Natural killer cell (primary cell): ENCODE measurements at regions not wholly inside any gene's neighbourhood (a gene's known extent, or its start where the extent isn't known, plus 50 kb on each side); places are given as distances from the start of the nearest gene placed in this dataset.

Experiments
- ATAC-seq, 3 donors: fragments of 150-1000 bp in 2 of 3; fragments of 200-7000 bp in 1 of 3; cut with Tn5 transposase; 1 replicate in 1 of 3; 2 replicates in 2 of 3; pipeline ENCODE4 v1.10.0; 2021; ENCODE audit warnings: mild to moderate bottlenecking in 2 of 3, moderate library complexity in 2 of 3
- DNase-seq, 2 donors: peaks; one replicate each; pipeline versions ENCODE4 v3.0.0 to v3.0.0-alpha.2; 2013 to 2021; ENCODE audit warnings: mixed read lengths in 1 of 2
- H3K27ac ChIP-seq: one replicate; pipeline ENCODE4 v1.5.1; 2013; ENCODE audit warnings: mild to moderate bottlenecking, low read length
- H3K27me3 ChIP-seq: one replicate; pipeline ENCODE4 v1.6.1; 2013; ENCODE audit warnings: low read length; ENCODE audit not compliant: control insufficient read depth, insufficient read depth
- H3K36me3 ChIP-seq: one replicate; pipeline ENCODE4 v1.6.1; 2013; ENCODE audit warnings: low read length; ENCODE audit not compliant: control insufficient read depth, insufficient read depth
- H3K4me1 ChIP-seq: one replicate; pipeline ENCODE4 v1.6.1; 2013; ENCODE audit warnings: low read length; ENCODE audit not compliant: control insufficient read depth, insufficient read depth
- H3K4me3 ChIP-seq: one replicate; pipeline ENCODE4 v1.5.1; 2013; ENCODE audit warnings: low read length
- H3K9me3 ChIP-seq: one replicate; pipeline ENCODE4 v1.6.1; 2013; ENCODE audit warnings: low read length; ENCODE audit not compliant: control insufficient read depth, insufficient read depth
- H3K27ac Mint-ChIP-seq, 2 donors: one replicate each; pipeline ENCODE4 v1.8.0; 2022; ENCODE audit warnings: mild to moderate bottlenecking in 2 of 2, mixed read lengths in 2 of 2, moderate library complexity in 1 of 2
- H3K27me3 Mint-ChIP-seq, 2 donors: one replicate each; pipeline ENCODE4 v1.8.0; 2022; ENCODE audit warnings: low read depth in 2 of 2, mixed read lengths in 2 of 2
- H3K36me3 Mint-ChIP-seq: one replicate; pipeline ENCODE4 v1.8.0; 2022; ENCODE audit warnings: mixed read lengths
- H3K4me1 Mint-ChIP-seq, 2 donors: one replicate each; pipeline ENCODE4 v1.8.0; 2022; ENCODE audit warnings: mixed read lengths in 2 of 2
- H3K4me3 Mint-ChIP-seq: one replicate; pipeline ENCODE4 v1.8.0; 2022; ENCODE audit warnings: mild to moderate bottlenecking, moderate library complexity, mixed read lengths
- H3K9me3 Mint-ChIP-seq, 2 donors: one replicate each; pipeline ENCODE4 v1.8.0; 2022; ENCODE audit warnings: mixed read lengths in 2 of 2
- WGBS: methylation state at CpG from one replicate; pipeline ENCODE4 v1.1.7; 2013; ENCODE audit warnings: missing lambda C conversion rate; ENCODE audit not compliant: insufficient coverage; 5-methylcytosine and 5-hydroxymethylcytosine counted together
- intact Hi-C: fragments of 100-400 bp; cut with micrococcal nuclease; formaldehyde crosslinking; loops from one replicate; pipeline ENCODE4 v1.14.2; 2022
- TF ChIP-seq, protein P1 (sequence below): fragments of 200-600 bp; IDR thresholded peaks from one replicate; pipeline ENCODE4 v1.8.0; 2022; ENCODE audit warnings: antibody characterized with exemption

DNA sequence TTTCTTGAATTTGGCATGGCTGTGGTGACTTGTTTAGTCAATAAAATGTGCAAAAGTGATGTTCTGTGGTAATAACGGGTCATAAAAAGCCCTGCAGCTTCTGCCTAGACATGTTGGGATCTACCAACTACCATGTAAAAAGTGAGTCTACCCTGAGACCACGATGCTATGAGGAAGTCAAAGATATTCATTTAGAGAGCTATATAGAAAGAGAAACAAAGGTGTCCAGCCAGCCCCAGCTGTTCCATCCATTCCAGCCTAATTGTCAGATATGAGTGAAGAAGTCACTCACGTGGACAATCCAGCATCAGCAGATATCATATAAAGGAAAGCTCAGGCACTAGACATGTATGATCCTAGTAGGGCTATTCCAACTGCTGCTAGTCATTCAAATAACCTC is 117.2 kb upstream of the SSTR1 start:
- H3K4me3 Mint-ChIP-seq: peak overlapping the region; percentile 2
- no peak overlapping the region for H3K4me3 ChIP-seq
- ATAC-seq (no peak), DNase-seq (no peak)
- peaks cover 17 to 20% of the 10 kb centered on the region in 2 donors for H3K4me1 Mint-ChIP-seq
- no peaks in the 10 kb centered on the region for H3K4me1 ChIP-seq
- H3K27ac Mint-ChIP-seq: peak overlapping the region in 1 of 2 donors; percentile 81
- peaks cover 25% of the 10 kb centered on the region for H3K36me3 Mint-ChIP-seq
- TF ChIP-seq, protein P1, sequence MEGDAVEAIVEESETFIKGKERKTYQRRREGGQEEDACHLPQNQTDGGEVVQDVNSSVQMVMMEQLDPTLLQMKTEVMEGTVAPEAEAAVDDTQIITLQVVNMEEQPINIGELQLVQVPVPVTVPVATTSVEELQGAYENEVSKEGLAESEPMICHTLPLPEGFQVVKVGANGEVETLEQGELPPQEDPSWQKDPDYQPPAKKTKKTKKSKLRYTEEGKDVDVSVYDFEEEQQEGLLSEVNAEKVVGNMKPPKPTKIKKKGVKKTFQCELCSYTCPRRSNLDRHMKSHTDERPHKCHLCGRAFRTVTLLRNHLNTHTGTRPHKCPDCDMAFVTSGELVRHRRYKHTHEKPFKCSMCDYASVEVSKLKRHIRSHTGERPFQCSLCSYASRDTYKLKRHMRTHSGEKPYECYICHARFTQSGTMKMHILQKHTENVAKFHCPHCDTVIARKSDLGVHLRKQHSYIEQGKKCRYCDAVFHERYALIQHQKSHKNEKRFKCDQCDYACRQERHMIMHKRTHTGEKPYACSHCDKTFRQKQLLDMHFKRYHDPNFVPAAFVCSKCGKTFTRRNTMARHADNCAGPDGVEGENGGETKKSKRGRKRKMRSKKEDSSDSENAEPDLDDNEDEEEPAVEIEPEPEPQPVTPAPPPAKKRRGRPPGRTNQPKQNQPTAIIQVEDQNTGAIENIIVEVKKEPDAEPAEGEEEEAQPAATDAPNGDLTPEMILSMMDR: no peak
- H3K9me3 ChIP-seq: peaks cover 9% of the 10 kb centered on the region
- intact Hi-C loops: no loop called here
- peaks cover 14 to 15% of the 10 kb centered on the region in 2 donors for H3K9me3 Mint-ChIP-seq
- H3K27me3 ChIP-seq: no peaks in the 10 kb centered on the region
- 92% methylated on average over 3 of the region's 3 CpGs for WGBS
- H3K27ac ChIP-seq: no peak overlapping the region
- no peaks in the 10 kb centered on the region for H3K36me3 ChIP-seq
- H3K27me3 Mint-ChIP-seq: no peaks in the 10 kb centered on the region

DNA sequence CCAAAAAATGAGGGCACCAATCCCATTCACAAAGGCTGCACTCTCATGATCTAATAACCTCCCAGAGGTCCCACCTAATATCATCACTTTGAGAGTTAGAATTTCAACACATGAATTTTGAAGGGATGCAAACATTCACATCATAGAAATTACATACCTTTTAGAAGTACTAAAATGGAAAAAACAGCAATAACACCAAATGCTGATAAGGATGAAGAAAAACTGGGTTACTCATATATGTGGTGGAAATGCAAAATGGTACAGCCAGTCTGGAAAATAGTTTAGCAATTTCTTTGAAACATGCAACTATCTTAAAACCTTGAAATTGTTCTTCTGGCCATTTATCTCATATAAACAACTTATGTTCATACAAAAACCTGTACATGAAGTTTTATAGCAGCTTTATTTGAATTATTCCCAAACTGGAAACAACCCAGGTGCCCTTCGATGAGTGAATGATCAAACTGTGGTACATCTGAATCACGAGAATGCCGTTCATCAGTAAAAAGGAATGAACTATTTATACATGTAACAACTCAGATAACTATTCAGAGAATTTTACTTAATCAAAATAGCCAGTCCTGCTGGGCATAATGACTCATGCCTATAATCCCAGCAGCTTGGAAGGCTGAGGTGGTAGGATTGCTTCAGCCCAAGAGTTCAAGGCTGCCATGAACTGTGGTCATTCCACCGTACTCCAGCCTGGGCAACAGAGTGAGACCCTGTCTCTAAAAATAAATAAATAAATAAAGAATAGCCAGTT is 109.4 kb upstream of the SSTR1 start:
- H3K4me3 ChIP-seq: no peak overlapping the region
- no peak overlapping the region for H3K27ac Mint-ChIP-seq
- H3K9me3 Mint-ChIP-seq: peaks cover 13 to 14% of the 10 kb centered on the region in 2 donors
- TF ChIP-seq, protein P1: no peak
- ATAC-seq (no peak), DNase-seq (no peak)
- H3K4me1 Mint-ChIP-seq: peaks cover 10 to 22% of the 10 kb centered on the region in 2 donors
- H3K4me3 Mint-ChIP-seq: no peak overlapping the region
- no peaks in the 10 kb centered on the region for H3K27me3 Mint-ChIP-seq
- intact Hi-C loops: no loop called here
- H3K36me3 Mint-ChIP-seq: peaks cover 15% of the 10 kb centered on the region
- H3K4me1 ChIP-seq: no peaks in the 10 kb centered on the region
- peaks cover 5% of the 10 kb centered on the region for H3K9me3 ChIP-seq
- H3K27ac ChIP-seq: no peak overlapping the region
- 93% methylated on average over 3 of the region's 4 CpGs for WGBS
- H3K27me3 ChIP-seq: no peaks in the 10 kb centered on the region
- H3K36me3 ChIP-seq: no peaks in the 10 kb centered on the region

DNA sequence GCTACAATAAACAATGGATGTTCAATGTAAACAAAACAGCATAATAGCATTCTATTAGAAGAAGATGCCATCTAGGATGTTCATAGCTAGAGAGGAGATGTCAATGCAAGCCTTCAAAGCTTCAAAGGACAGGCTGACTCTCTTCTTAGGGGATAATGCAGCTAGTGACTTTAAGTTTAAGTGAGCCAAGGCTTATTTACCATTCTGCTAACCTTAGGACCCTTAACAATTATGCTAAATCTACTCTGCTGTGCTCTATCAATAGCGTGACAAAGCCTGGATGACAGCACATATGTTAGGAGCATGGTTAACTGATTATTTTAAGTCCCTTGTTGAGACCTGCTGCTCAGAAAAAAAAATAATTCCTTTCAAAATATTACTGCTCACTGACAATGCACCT is 106.0 kb upstream of the SSTR1 start:
- Histone ChIP-seq H3K27me3 (no peaks in the 10 kb centered on the region), H3K27ac (no peak overlapping the region), H3K9me3 (no peaks in the 10 kb centered on the region), H3K36me3 (no peaks in the 10 kb centered on the region), H3K4me1 (no peaks in the 10 kb centered on the region), H3K4me3 (no peak overlapping the region)
- TF ChIP-seq, protein P1: no peak
- H3K9me3 Mint-ChIP-seq: peaks cover 5 to 6% of the 10 kb centered on the region in 2 donors
- no peaks in the 10 kb centered on the region for H3K36me3 Mint-ChIP-seq
- no peaks in the 10 kb centered on the region for H3K27me3 Mint-ChIP-seq
- ATAC-seq: no peak
- intact Hi-C loops: no loop called here
- no peak for DNase-seq
- H3K4me1 Mint-ChIP-seq: peaks cover 7 to 9% of the 10 kb centered on the region in 2 donors
- no peak overlapping the region for H3K27ac Mint-ChIP-seq
- WGBS: no CpG with 5 or more reads among the region's 1 CpG
- no peak overlapping the region for H3K4me3 Mint-ChIP-seq
